GM23338 (cell line): ENCODE measurements at regions not wholly inside any gene's neighbourhood (a gene's known extent, or its start where the extent isn't known, plus 50 kb on each side); places are given as distances from the start of the nearest gene placed in this dataset.

Experiments
- ATAC-seq: fragments of 200-7000 bp; cut with Tn5 transposase; 3 replicates; pipeline ENCODE4 v1.9.1; 2020
- DNase-seq: peaks from one replicate; pipeline ENCODE4 v3.0.0-alpha.2; 2015; ENCODE audit warnings: low spot score
- H2AFZ ChIP-seq: fragments of 200-600 bp; sonication (generic); 2 replicates; pipeline ENCODE4 v1.8.0; 2016; ENCODE audit warnings: antibody characterized with exemption, mild to moderate bottlenecking, moderate library complexity
- H3F3A ChIP-seq: fragments of 200-600 bp; sonication (generic); replicated peaks from 2 replicates; pipeline ENCODE4 v1.8.0; 2017; ENCODE audit warnings: antibody characterized with exemption, mixed run types, low read depth
- H3K27ac ChIP-seq: fragments of 200-600 bp; sonication (generic); 2 replicates; pipeline ENCODE4 v1.6.1; 2016; ENCODE audit warnings: low read depth
- H3K27me3 ChIP-seq: fragments of 200-600 bp; sonication (generic); 2 replicates; pipeline ENCODE4 v1.8.0; 2016; ENCODE audit warnings: mild to moderate bottlenecking, mixed run types, moderate library complexity; ENCODE audit not compliant: insufficient read depth
- H3K36me3 ChIP-seq: fragments of 200-600 bp; sonication (generic); 2 replicates; pipeline ENCODE4 v1.8.0; 2016; ENCODE audit warnings: mild to moderate bottlenecking; ENCODE audit not compliant: insufficient read depth
- H3K4me1 ChIP-seq: fragments of 200-600 bp; sonication (generic); 2 replicates; pipeline ENCODE4 v1.8.0; 2016; ENCODE audit warnings: mild to moderate bottlenecking, moderate library complexity; ENCODE audit not compliant: insufficient read depth
- H3K4me2 ChIP-seq: fragments of 200-600 bp; sonication (generic); 2 replicates; pipeline ENCODE4 v1.7.1; 2017; ENCODE audit warnings: mixed run types
- H3K4me3 ChIP-seq: fragments of 200-600 bp; sonication (generic); 2 replicates; pipeline ENCODE4 v1.6.1; 2016; ENCODE audit warnings: mixed run types
- H3K79me2 ChIP-seq: fragments of 200-600 bp; sonication (generic); replicated peaks from 2 replicates; pipeline ENCODE4 v1.8.0; 2017; ENCODE audit warnings: mild to moderate bottlenecking; ENCODE audit not compliant: insufficient read depth
- H3K9me2 ChIP-seq: fragments of 200-600 bp; sonication (generic); 2 replicates; pipeline ENCODE4 v1.8.0; 2017; ENCODE audit not compliant: insufficient read depth
- H4K20me1 ChIP-seq: fragments of 200-600 bp; sonication (generic); replicated peaks from 2 replicates; pipeline ENCODE4 v1.8.0; 2017; ENCODE audit warnings: mild to moderate bottlenecking; ENCODE audit not compliant: insufficient read depth
- H3K27ac Mint-ChIP-seq: 2 replicates; pipeline ENCODE4 v1.8.0; 2020; ENCODE audit warnings: inconsistent platforms, mild to moderate bottlenecking, moderate library complexity, mixed read lengths
- H3K27me3 Mint-ChIP-seq: 3 replicates; pipeline ENCODE4 v1.8.0; 2022; ENCODE audit warnings: low read depth, mild to moderate bottlenecking, moderate library complexity, mixed read lengths, inconsistent platforms; ENCODE audit not compliant: insufficient read depth, poor library complexity
- H3K36me3 Mint-ChIP-seq: 3 replicates; pipeline ENCODE4 v1.8.0; 2021; ENCODE audit warnings: low read depth, mild to moderate bottlenecking, inconsistent platforms, moderate library complexity, mixed read lengths
- H3K4me1 Mint-ChIP-seq: 3 replicates; pipeline ENCODE4 v1.8.0; 2020; ENCODE audit warnings: mild to moderate bottlenecking, inconsistent platforms, mixed read lengths
- H3K4me3 Mint-ChIP-seq: 3 replicates; pipeline ENCODE4 v1.8.0; 2021; ENCODE audit warnings: moderate library complexity, mild to moderate bottlenecking, inconsistent platforms, mixed read lengths
- H3K9me3 Mint-ChIP-seq: 3 replicates; pipeline ENCODE4 v1.8.0; 2020; ENCODE audit warnings: moderate library complexity, mild to moderate bottlenecking, inconsistent platforms, mixed read lengths
- EZH2 ChIP-seq: fragments of 200-600 bp; sonication (generic); IDR thresholded peaks from one replicate; pipeline ENCODE4 v1.8.0; 2017; ENCODE audit warnings: antibody characterized with exemption, mild to moderate bottlenecking, low read depth; ENCODE audit not compliant: unreplicated experiment
- EZH2phosphoT487 ChIP-seq: fragments of 200-600 bp; sonication (generic); IDR thresholded peaks from one replicate; pipeline ENCODE4 v1.8.1; 2018; ENCODE audit warnings: antibody characterized with exemption; ENCODE audit not compliant: unreplicated experiment
- JUNB ChIP-seq: IDR thresholded peaks from one replicate; pipeline ENCODE4 v1.6.1; 2016; ENCODE audit warnings: antibody characterized with exemption; ENCODE audit not compliant: unreplicated experiment
- ZNF114 ChIP-seq: fragments of 250-450 bp; sonication (Bioruptor Pico); IDR thresholded peaks from 2 replicates; pipeline ENCODE4 v1.5.0; 2020; ENCODE audit warnings: mild to moderate bottlenecking, moderate library complexity
- ZNF462 ChIP-seq: fragments of 250-450 bp; sonication (Bioruptor Pico); IDR thresholded peaks from 2 replicates; pipeline ENCODE4 v1.5.0; 2020; ENCODE audit warnings: mild to moderate bottlenecking, moderate library complexity
- TF ChIP-seq, protein P1 (sequence below): IDR thresholded peaks from 2 replicates; pipeline ENCODE4 v1.6.1; 2016; ENCODE audit warnings: antibody characterized with exemption
- TF ChIP-seq, protein P2 (sequence below): IDR thresholded peaks from one replicate; pipeline ENCODE4 v1.6.1; 2018; ENCODE audit warnings: antibody characterized with exemption; ENCODE audit not compliant: unreplicated experiment

GRCh38 chr4:82232891-82233290, 140.9 kb downstream of the HNRNPD start:
- no peaks in the 10 kb centered on the region for H3K36me3 ChIP-seq
- no peak for DNase-seq
- no peak overlapping the region for H2AFZ ChIP-seq
- no peaks in the 10 kb centered on the region for H3K9me3 Mint-ChIP-seq
- no peak for TF ChIP-seq EZH2phosphoT487
- TF ChIP-seq ZNF114 (CRISPR knock-in tag) = no peak
- no peak for TF ChIP-seq ZNF462 (CRISPR knock-in tag)
- TF ChIP-seq JUNB = no peak
- TF ChIP-seq, protein P1, sequence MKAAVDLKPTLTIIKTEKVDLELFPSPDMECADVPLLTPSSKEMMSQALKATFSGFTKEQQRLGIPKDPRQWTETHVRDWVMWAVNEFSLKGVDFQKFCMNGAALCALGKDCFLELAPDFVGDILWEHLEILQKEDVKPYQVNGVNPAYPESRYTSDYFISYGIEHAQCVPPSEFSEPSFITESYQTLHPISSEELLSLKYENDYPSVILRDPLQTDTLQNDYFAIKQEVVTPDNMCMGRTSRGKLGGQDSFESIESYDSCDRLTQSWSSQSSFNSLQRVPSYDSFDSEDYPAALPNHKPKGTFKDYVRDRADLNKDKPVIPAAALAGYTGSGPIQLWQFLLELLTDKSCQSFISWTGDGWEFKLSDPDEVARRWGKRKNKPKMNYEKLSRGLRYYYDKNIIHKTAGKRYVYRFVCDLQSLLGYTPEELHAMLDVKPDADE = no peak
- TF ChIP-seq, protein P2, sequence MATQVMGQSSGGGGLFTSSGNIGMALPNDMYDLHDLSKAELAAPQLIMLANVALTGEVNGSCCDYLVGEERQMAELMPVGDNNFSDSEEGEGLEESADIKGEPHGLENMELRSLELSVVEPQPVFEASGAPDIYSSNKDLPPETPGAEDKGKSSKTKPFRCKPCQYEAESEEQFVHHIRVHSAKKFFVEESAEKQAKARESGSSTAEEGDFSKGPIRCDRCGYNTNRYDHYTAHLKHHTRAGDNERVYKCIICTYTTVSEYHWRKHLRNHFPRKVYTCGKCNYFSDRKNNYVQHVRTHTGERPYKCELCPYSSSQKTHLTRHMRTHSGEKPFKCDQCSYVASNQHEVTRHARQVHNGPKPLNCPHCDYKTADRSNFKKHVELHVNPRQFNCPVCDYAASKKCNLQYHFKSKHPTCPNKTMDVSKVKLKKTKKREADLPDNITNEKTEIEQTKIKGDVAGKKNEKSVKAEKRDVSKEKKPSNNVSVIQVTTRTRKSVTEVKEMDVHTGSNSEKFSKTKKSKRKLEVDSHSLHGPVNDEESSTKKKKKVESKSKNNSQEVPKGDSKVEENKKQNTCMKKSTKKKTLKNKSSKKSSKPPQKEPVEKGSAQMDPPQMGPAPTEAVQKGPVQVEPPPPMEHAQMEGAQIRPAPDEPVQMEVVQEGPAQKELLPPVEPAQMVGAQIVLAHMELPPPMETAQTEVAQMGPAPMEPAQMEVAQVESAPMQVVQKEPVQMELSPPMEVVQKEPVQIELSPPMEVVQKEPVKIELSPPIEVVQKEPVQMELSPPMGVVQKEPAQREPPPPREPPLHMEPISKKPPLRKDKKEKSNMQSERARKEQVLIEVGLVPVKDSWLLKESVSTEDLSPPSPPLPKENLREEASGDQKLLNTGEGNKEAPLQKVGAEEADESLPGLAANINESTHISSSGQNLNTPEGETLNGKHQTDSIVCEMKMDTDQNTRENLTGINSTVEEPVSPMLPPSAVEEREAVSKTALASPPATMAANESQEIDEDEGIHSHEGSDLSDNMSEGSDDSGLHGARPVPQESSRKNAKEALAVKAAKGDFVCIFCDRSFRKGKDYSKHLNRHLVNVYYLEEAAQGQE = no peak
- TF ChIP-seq EZH2 = no peak
- ATAC-seq = no peak
- H3K4me1 ChIP-seq = no peaks in the 10 kb centered on the region
- no peaks in the 10 kb centered on the region for H4K20me1 ChIP-seq
- H3K4me3 Mint-ChIP-seq = no peak overlapping the region
- no peak overlapping the region for H3K27ac ChIP-seq
- H3K27me3 ChIP-seq = no peaks in the 10 kb centered on the region
- H3F3A ChIP-seq = no peaks in the 10 kb centered on the region
- H3K9me2 ChIP-seq = no peaks in the 10 kb centered on the region
- H3K4me2 ChIP-seq = no peak overlapping the region
- H3K27ac Mint-ChIP-seq = no peak overlapping the region
- H3K27me3 Mint-ChIP-seq = peaks cover 2% of the 10 kb centered on the region
- no peaks in the 10 kb centered on the region for H3K4me1 Mint-ChIP-seq
- no peaks in the 10 kb centered on the region for H3K79me2 ChIP-seq
- H3K4me3 ChIP-seq = no peak overlapping the region
- H3K36me3 Mint-ChIP-seq = no peaks in the 10 kb centered on the region
